H1 (cell line): ENCODE measurements at regions not wholly inside any gene's neighbourhood (a gene's known extent, or its start where the extent isn't known, plus 50 kb on each side); places are given as distances from the start of the nearest gene placed in this dataset.

Source experiments
- CTCF ChIA-PET: fragments of 300-600 bp; sonication (Branson Sonifier 250); formaldehyde crosslinking; loops from one replicate; lab custom pipeline; 2021; ENCODE audit not compliant: partially characterized antibody; lab: Charles Lee
- POLR2A ChIA-PET: fragments of 300-600 bp; sonication (Branson Sonifier 250); formaldehyde crosslinking; loops from one replicate; lab custom pipeline; 2021; ENCODE audit warnings: inconsistent platforms; ENCODE audit not compliant: partially characterized antibody; lab: Charles Lee
- DNase-seq, 2 experiments: peaks; one replicate each; pipeline versions ENCODE4 v3.0.0 to v3.0.0-alpha.2; 2010 to 2022; ENCODE audit warnings: low spot score in 2 of 2, low read depth in 1 of 2, mixed read lengths in 1 of 2
- FAIRE-seq: peaks from 2 replicates; lab custom pipeline; 2011; peaks lifted over from hg19 to GRCh38; lab: Jason Lieb, UNC
- H2AFZ ChIP-seq: 2 replicates; pipeline ENCODE4 v1.8.1; 2012; ENCODE audit warnings: low read length, inconsistent platforms
- H2AK5ac ChIP-seq: 2 replicates; pipeline ENCODE4 v1.6.1; 2013; ENCODE audit warnings: low read depth, low read length
- H2BK120ac ChIP-seq: replicated peaks from 2 replicates; pipeline ENCODE3; 2013; ENCODE audit warnings: low read depth, low read length, inconsistent platforms
- H2BK12ac ChIP-seq: 2 replicates; pipeline ENCODE4 v1.6.1; 2013; ENCODE audit warnings: low read depth, low read length
- H2BK15ac ChIP-seq: 2 replicates; pipeline ENCODE4 v1.6.1; 2013; ENCODE audit warnings: low read length
- H2BK20ac ChIP-seq: 2 replicates; pipeline ENCODE4 v1.6.1; 2013; ENCODE audit warnings: low read length
- H2BK5ac ChIP-seq: 2 replicates; pipeline ENCODE4 v1.6.1; 2013; ENCODE audit warnings: low read depth, low read length
- H3K14ac ChIP-seq: 2 replicates; pipeline ENCODE4 v1.6.1; 2013; ENCODE audit warnings: inconsistent platforms; ENCODE audit not compliant: insufficient read length
- H3K18ac ChIP-seq: 2 replicates; pipeline ENCODE4 v1.6.1; 2013; ENCODE audit warnings: low read length; ENCODE audit errors: extremely low read depth
- H3K23ac ChIP-seq: 2 replicates; pipeline ENCODE4 v1.6.1; 2013; ENCODE audit warnings: inconsistent platforms; ENCODE audit not compliant: insufficient read length
- H3K23me2 ChIP-seq: 2 replicates; pipeline ENCODE4 v1.6.1; 2013; ENCODE audit warnings: low read depth, low read length
- H3K27ac ChIP-seq: 2 replicates; pipeline ENCODE4 v1.6.1; 2011; ENCODE audit warnings: low read depth, low read length, inconsistent platforms
- H3K27me3 ChIP-seq, 4 experiments: replicated peaks in 1 of 4; 1 replicate in 1 of 4; 2 replicates in 3 of 4; pipeline versions ENCODE4 v1.6.1 to v1.8.1; 2011 to 2013; ENCODE audit warnings: low read length in 3 of 4, mild to moderate bottlenecking in 3 of 4, inconsistent platforms in 2 of 4, mixed read lengths in 2 of 4, moderate library complexity in 1 of 4; ENCODE audit not compliant: control insufficient read depth in 3 of 4, insufficient read depth in 3 of 4; ENCODE audit errors: extremely low read depth in 1 of 4
- H3K36me3 ChIP-seq, 4 experiments: 2 replicates each; pipeline versions ENCODE4 v1.6.1 to v1.8.1; 2011 to 2013; ENCODE audit warnings: mild to moderate bottlenecking in 4 of 4, low read length in 3 of 4, moderate library complexity in 2 of 4, control low read depth in 1 of 4, inconsistent platforms in 1 of 4; ENCODE audit not compliant: insufficient read depth in 4 of 4, control insufficient read depth in 2 of 4
- H3K4ac ChIP-seq: replicated peaks from 2 replicates; pipeline ENCODE3; 2013; ENCODE audit warnings: low read length, low read depth, mixed read lengths, inconsistent platforms; ENCODE audit not compliant: insufficient read length
- H3K4me1 ChIP-seq, 4 experiments: replicated peaks in 1 of 4; 1 replicate in 1 of 4; 2 replicates in 3 of 4; pipeline versions ENCODE4 v1.6.1 to v1.8.1; 2011 to 2013; ENCODE audit warnings: low read length in 3 of 4, inconsistent platforms in 2 of 4, mixed read lengths in 1 of 4; ENCODE audit not compliant: insufficient read depth in 4 of 4, control insufficient read depth in 3 of 4
- H3K4me2 ChIP-seq, 2 experiments: 2 replicates each; pipeline versions ENCODE4 v1.6.1 to v1.8.1; 2011 to 2013; ENCODE audit warnings: low read depth in 2 of 2, low read length in 2 of 2, control low read depth in 1 of 2, inconsistent platforms in 1 of 2, mild to moderate bottlenecking in 1 of 2; ENCODE audit not compliant: insufficient read depth in 1 of 2
- H3K4me3 ChIP-seq, 4 experiments: fragments of 200-600, 300-600 bp in 1 of 4; sonication (generic), shearing (Covaris generic), sonication (Bioruptor Twin) in 1 of 4; 2 replicates each; pipeline versions ENCODE4 v1.5.1 to v1.8.1; 2011 to 2016; ENCODE audit warnings: low read length in 4 of 4, low read depth in 3 of 4, control low read depth in 2 of 4, inconsistent platforms in 2 of 4, mild to moderate bottlenecking in 2 of 4, mixed read lengths in 1 of 4, moderate library complexity in 1 of 4; ENCODE audit not compliant: insufficient read depth in 2 of 4; ENCODE audit errors: extremely low read depth in 1 of 4
- H3K56ac ChIP-seq: replicated peaks from 2 replicates; pipeline ENCODE3; 2013; ENCODE audit warnings: low read depth, mild to moderate bottlenecking, mixed read lengths, low read length, inconsistent platforms; ENCODE audit not compliant: insufficient read length
- H3K79me1 ChIP-seq: 2 replicates; pipeline ENCODE4 v1.6.1; 2013; ENCODE audit warnings: low read depth, low read length, control low read depth
- H3K79me2 ChIP-seq, 2 experiments: 2 replicates each; pipeline versions ENCODE4 v1.6.1 to v1.8.1; 2012 to 2013; ENCODE audit warnings: low read length in 2 of 2, mild to moderate bottlenecking in 2 of 2, inconsistent platforms in 1 of 2; ENCODE audit not compliant: insufficient read depth in 2 of 2, control insufficient read depth in 1 of 2
- H3K9ac ChIP-seq, 4 experiments: replicated peaks in 1 of 4; 1 replicate in 1 of 4; 2 replicates in 3 of 4; pipeline versions ENCODE4 v1.6.1 to v1.8.1; 2011 to 2013; ENCODE audit warnings: low read depth in 3 of 4, low read length in 3 of 4, control low read depth in 2 of 4, mild to moderate bottlenecking in 2 of 4, moderate library complexity in 2 of 4, inconsistent platforms in 1 of 4; ENCODE audit errors: extremely low read depth in 1 of 4
- H3K9me3 ChIP-seq, 2 experiments: 2 replicates each; pipeline versions ENCODE4 v1.6.1 to v1.8.1; 2012 to 2013; ENCODE audit warnings: mild to moderate bottlenecking in 2 of 2, moderate library complexity in 2 of 2, control low read depth in 1 of 2, inconsistent platforms in 1 of 2, low read depth in 1 of 2, low read length in 1 of 2, mixed read lengths in 1 of 2; ENCODE audit not compliant: insufficient read depth in 2 of 2
- H4K20me1 ChIP-seq, 2 experiments: replicated peaks in 1 of 2; 2 replicates each; pipeline versions ENCODE3 to v1.8.1; 2011 to 2013; ENCODE audit warnings: inconsistent platforms in 2 of 2, low read length in 2 of 2, mild to moderate bottlenecking in 1 of 2; ENCODE audit not compliant: insufficient read depth in 2 of 2, control insufficient read depth in 1 of 2
- H4K5ac ChIP-seq: 2 replicates; pipeline ENCODE4 v1.6.1; 2013; ENCODE audit warnings: low read length, low read depth, mixed read lengths, inconsistent platforms; ENCODE audit not compliant: insufficient read length
- H4K8ac ChIP-seq: 2 replicates; pipeline ENCODE4 v1.8.0; 2013; ENCODE audit warnings: mild to moderate bottlenecking, moderate library complexity, low read length, inconsistent platforms; ENCODE audit not compliant: insufficient read depth; ENCODE audit errors: extremely low read depth
- H4K91ac ChIP-seq: replicated peaks from 2 replicates; pipeline ENCODE3; 2013; ENCODE audit warnings: low read length, mixed read lengths, inconsistent platforms; ENCODE audit not compliant: insufficient read length
- ASH2L ChIP-seq: fragments of 200-600, 300-600 bp; sonication (generic); IDR thresholded peaks from one replicate; pipeline ENCODE4 v1.7.1; 2017; ENCODE audit warnings: low read length
- BACH1 ChIP-seq: IDR thresholded peaks from 2 replicates; pipeline ENCODE4 v1.6.1; 2012; ENCODE audit warnings: low read length, improper control_type of control experiment
- CTBP2 ChIP-seq: IDR thresholded peaks from 2 replicates; pipeline ENCODE4 v1.7.0; 2011; ENCODE audit warnings: borderline replicate concordance, mild to moderate bottlenecking, moderate library complexity, mixed read lengths, low read length; ENCODE audit not compliant: insufficient read depth, insufficient read length
- EGR1 ChIP-seq: IDR thresholded peaks from 2 replicates; pipeline ENCODE4 v1.6.1; 2011; ENCODE audit warnings: low read depth, low read length, borderline replicate concordance
- GABPA ChIP-seq: IDR thresholded peaks from 2 replicates; pipeline ENCODE4 v1.6.1; 2011; ENCODE audit warnings: mild to moderate bottlenecking, low read length, moderate library complexity, borderline replicate concordance; ENCODE audit not compliant: insufficient read depth
- HDAC2 ChIP-seq, 2 experiments: fragments of 300-600 bp in 1 of 2; sonication (generic) in 1 of 2; IDR thresholded peaks; 2 replicates each; pipeline ENCODE4 v1.6.1; 2011 to 2012; ENCODE audit warnings: low read depth in 2 of 2, low read length in 2 of 2, mild to moderate bottlenecking in 2 of 2, moderate library complexity in 2 of 2, borderline replicate concordance in 1 of 2, inconsistent platforms in 1 of 2
- JUND ChIP-seq: IDR thresholded peaks from 2 replicates; pipeline ENCODE4 v1.6.1; 2011; ENCODE audit warnings: mild to moderate bottlenecking, improper control_type of control experiment, low read length
- KDM5A ChIP-seq: fragments of 200-600 bp; IDR thresholded peaks from 2 replicates; pipeline ENCODE4 v1.7.1; 2012; ENCODE audit warnings: mild to moderate bottlenecking, low read length, inconsistent platforms, mixed read lengths
- NRF1 ChIP-seq: IDR thresholded peaks from 2 replicates; pipeline ENCODE4 v1.6.1; 2011; ENCODE audit warnings: mild to moderate bottlenecking, low read depth, low read length, improper control_type of control experiment
- RNF2 ChIP-seq: fragments of 200-900, 300-1000 bp; sonication (generic); IDR thresholded peaks from 2 replicates; pipeline ENCODE4 v1.7.1; 2016; ENCODE audit warnings: borderline replicate concordance, low read depth, mild to moderate bottlenecking, antibody characterized with exemption, low read length; ENCODE audit not compliant: poor library complexity, severe bottlenecking; ENCODE audit errors: missing control alignments
- SP1 ChIP-seq: IDR thresholded peaks from 2 replicates; pipeline ENCODE4 v1.6.1; 2011; ENCODE audit warnings: low read depth, low read length
- SUZ12 ChIP-seq: fragments of 200-600 bp; sonication (generic); IDR thresholded peaks from 2 replicates; pipeline ENCODE4 v1.6.1; 2012; ENCODE audit warnings: mild to moderate bottlenecking, inconsistent platforms, low read length, moderate library complexity, mixed read lengths
- TAF1 ChIP-seq: IDR thresholded peaks from 2 replicates; pipeline ENCODE4 v1.6.1; 2011; ENCODE audit warnings: mild to moderate bottlenecking, low read depth, low read length
- TCF12 ChIP-seq: IDR thresholded peaks from 2 replicates; pipeline ENCODE4 v1.6.1; 2011; ENCODE audit warnings: low read depth, mild to moderate bottlenecking, low read length
- ZNF274 ChIP-seq: IDR thresholded peaks from 2 replicates; pipeline ENCODE4 v1.7.0; 2012; ENCODE audit warnings: low read length, borderline replicate concordance; ENCODE audit errors: extremely low read depth
- WGBS, 2 experiments: shearing (Covaris generic) in 1 of 2; methylation state at CpG; one replicate each; pipeline versions ENCODE4 v1.1.6 to v1.1.7; 2013 to 2015; ENCODE audit warnings: low lambda C conversion rate in 2 of 2, mixed read lengths in 2 of 2, inconsistent platforms in 1 of 2, low coverage in 1 of 2, missing lambda C conversion rate in 1 of 2; ENCODE audit not compliant: insufficient replicate concordance in 2 of 2, insufficient coverage in 1 of 2, insufficient read length in 1 of 2; ENCODE audit errors: extremely low coverage in 1 of 2, missing lambda C conversion rate in 1 of 2; 5-methylcytosine and 5-hydroxymethylcytosine counted together

GRCh38 chr14:71359823-71360222 lies 452.6 kb downstream of the PCNX1 start:
- Histone ChIP-seq H3K79me1 (peaks cover 4% of the 10 kb centered on the region), H4K20me1 (peaks cover 0 to 3% of the 10 kb centered on the region in 2 experiments), H3K23me2 (no peaks in the 10 kb centered on the region), H4K91ac (no peak overlapping the region), H3K36me3 (no peaks in the 10 kb centered on the region), H2BK5ac (no peak overlapping the region), H2AK5ac (no peak overlapping the region), H3K14ac (no peak overlapping the region), H3K4me3 (no peak overlapping the region), H4K8ac (no peak overlapping the region), H3K27me3 (no peaks in the 10 kb centered on the region), H3K23ac (no peak overlapping the region), H2AFZ (no peak overlapping the region), H3K4ac (no peak overlapping the region), H3K79me2 (peaks cover 0 to 96% of the 10 kb centered on the region in 2 experiments), H2BK12ac (no peak overlapping the region), H3K27ac (no peak overlapping the region), H2BK20ac (no peak overlapping the region), H3K18ac (no peak overlapping the region), H3K56ac (no peak overlapping the region), H3K4me2 (no peak overlapping the region), H3K4me1 (peaks cover 1 to 10% (median 6%) of the 10 kb centered on the region in 4 experiments; a peak in 6 of 7 replicates), H2BK120ac (no peak overlapping the region), H3K9ac (no peak overlapping the region), H4K5ac (no peak overlapping the region), H2BK15ac (no peak overlapping the region), H3K9me3 (no peaks in the 10 kb centered on the region)
- no peak for DNase-seq
- 93% methylated on average over 3 of the region's 3 CpGs; no CpG with 5 or more reads in 1 of the 2 experiments for WGBS, 2 experiments
- ChIA-PET CTCF (interaction anchor here (1.7 kb wide), 1 partner anchor 20 kb away, joined by 4 read pairs; no protein-coding TSS in a partner anchor), POLR2A (no interaction called here)
- no peak for FAIRE-seq
- TF ChIP-seq SP1 (no peak), BACH1 (no peak), KDM5A (no peak), ASH2L (no peak), JUND (no peak), TCF12 (no peak), GABPA (no peak), HDAC2 (IDR thresholded peaks at IDR 0.05; ENCODE audit: borderline replicate concordance in 1 of 2, low read depth in 2 of 2, low read length in 2 of 2) (no peak), TAF1 (no peak), EGR1 (no peak), SUZ12 (no peak), ZNF274 (no peak), RNF2 (no peak), CTBP2 (no peak), NRF1 (no peak)
